ENCODE measurements at regions not wholly inside any gene's neighbourhood (a gene's known extent, or its start where the extent isn't known, plus 50 kb on each side); places are given as distances from the start of the nearest gene placed in this dataset.

GRCh38 chr13:22074403-22074802 lies 403.5 kb downstream of the FGF9 start:
- TF ChIP-seq EZH2 (IDR thresholded peaks at IDR 0.05; ENCODE audit: borderline replicate concordance, insufficient read depth, low read depth, low read length, poor library complexity, severe bottlenecking) (no peak), CTCF (IDR thresholded peaks at IDR 0.05) (no peak)

All from B cell (primary cell).